GM18868 (cell line): ENCODE measurements at regions not wholly inside any gene's neighbourhood (a gene's known extent, or its start where the extent isn't known, plus 50 kb on each side); places are given as distances from the start of the nearest gene placed in this dataset.
"Not testable (repeated sequence)": the region's sequence is repeated elsewhere in the genome, so short reads cannot be mapped to it uniquely, and the experiment has no call there.

Source experiments
- ATAC-seq: cut with Tn5 transposase; IDR thresholded peaks from one replicate; pipeline ENCODE4 v1.9.1; 2021; ENCODE audit warnings: mild to moderate bottlenecking, moderate library complexity; ENCODE audit not compliant: unreplicated experiment

- ATAC-seq = no peak
These were observed 56.2 kb upstream of the ANXA1 start for GRCh38 chr9:73095425-73095824.

DNA sequence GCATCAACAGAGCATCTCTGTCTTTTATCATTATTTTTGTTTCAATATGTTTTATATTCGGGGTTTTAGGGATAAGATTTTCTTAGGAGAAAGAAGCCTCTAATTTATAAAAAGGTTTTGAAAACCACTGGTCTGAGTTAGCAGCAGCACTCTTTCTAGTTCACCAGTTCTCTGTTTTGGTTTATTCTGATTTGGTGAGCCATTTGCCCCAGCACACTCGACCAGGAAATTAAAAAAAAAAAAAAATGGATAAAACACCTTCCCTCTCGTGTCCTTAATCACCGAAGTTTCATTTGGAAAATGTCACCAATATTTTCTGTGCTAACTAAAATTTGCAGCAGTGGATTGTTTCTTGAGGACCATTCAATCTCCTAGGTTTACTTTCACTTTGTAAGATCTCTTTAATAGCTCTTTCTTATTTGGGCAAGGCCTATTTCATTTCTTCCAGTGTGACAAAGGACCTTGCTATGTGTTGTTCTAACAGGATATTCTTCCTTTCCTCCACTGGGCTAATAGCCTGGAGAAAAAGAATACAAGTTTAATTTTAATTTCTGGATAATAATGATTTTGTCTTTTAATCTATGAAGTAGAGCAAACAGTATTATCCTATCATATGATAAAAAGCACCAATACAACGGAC lies 57.8 kb upstream of the ANXA1 start:
- ATAC-seq = peak; percentile 40

DNA sequence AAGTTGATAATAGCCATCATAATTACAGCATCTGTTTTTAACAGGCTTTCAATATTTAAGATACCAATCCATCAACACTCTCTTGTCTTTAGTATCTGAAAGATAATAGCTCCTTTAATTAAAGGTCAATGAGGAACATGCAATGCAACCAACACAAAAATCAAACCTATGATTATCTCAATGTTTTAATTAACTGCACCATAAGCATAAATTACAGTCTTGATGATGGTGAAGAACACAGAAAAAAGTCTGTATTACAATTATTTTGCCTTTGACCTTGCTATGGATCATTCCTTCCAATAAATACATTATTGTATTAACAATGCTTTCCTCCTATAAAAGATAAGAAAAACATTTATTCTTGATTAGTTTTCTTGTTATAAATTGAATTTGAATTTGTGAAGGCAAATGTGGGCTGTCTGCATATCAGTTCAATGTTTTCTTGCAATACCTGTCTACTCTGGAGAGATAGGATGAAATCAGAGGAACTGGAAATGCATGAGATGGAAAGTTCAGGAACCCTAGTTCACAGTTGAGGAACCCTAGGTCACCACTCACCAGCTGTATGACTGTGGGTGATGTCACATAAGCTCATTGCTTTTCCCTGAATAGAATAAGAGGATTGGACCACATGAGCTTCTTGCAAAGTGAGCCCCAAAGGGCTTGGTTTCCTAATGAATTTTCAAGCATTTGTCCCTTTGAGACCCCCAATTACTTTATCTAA lies 58.5 kb upstream of the ANXA1 start:
- ATAC-seq = peak; percentile 23

GRCh38 chr9:73091909-73092308 lies 59.8 kb upstream of the ANXA1 start:
- no peak for ATAC-seq

DNA sequence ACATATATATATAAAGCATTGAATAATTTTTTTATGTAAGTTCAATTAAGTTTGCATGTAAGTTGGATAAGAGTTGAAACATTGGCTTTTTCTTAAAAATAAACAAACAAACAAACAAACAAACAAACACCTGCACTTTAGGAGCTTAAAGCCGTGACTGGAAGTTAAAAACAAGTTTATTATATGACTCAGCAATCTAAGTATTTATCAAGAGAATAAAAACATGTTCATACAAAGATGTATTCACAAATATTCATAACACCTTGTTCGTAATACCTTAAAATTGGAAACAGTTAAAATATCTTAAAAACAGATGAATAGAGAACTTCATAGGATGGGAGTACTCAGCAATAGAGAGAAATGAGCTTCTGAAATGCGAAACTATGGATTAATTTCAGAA lies 61.5 kb upstream of the ANXA1 start:
- no peak for ATAC-seq

DNA sequence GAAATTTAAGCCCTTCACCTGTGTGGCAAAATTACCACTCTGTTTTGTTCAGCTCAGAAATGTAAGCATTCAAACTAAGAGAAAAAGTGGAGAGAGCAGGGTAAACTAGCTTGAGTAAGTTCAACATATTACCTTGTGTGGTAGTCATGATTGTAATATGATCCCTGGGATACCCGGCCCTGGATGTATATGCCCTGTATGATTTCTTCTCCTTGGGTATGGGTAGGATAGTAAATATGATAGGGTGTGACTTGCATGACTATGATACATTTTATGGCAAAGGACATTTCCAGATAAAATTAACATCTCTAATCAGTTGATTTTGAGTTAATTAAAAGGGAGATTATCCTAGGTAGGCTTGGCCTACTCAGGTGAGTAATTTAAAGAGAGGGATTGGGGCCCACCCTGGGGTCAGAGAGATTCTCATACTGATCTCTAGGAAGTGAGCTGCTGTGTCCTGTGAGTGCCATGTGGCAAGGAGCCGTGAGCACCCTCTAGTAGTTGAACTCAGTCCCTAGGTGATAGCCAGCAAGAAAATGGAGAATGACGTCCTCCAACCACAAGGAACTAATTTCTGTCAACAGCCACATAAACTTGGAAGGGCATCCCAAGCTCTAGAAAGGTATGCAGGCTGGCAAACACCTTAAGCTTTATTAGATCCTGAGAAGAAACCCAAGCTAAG lies 62.2 kb upstream of the ANXA1 start:
- no peak for ATAC-seq

GRCh38 chr9:73087876-73088275 lies 63.8 kb upstream of the ANXA1 start:
- not testable (repeated sequence) for ATAC-seq

- no peak for ATAC-seq
These were observed 68.1 kb upstream of the ANXA1 start for GRCh38 chr9:73083519-73083918.

GRCh38 chr9:73081979-73082657 lies 69.5 kb upstream of the ANXA1 start:
- peak; percentile 72 for ATAC-seq

DNA sequence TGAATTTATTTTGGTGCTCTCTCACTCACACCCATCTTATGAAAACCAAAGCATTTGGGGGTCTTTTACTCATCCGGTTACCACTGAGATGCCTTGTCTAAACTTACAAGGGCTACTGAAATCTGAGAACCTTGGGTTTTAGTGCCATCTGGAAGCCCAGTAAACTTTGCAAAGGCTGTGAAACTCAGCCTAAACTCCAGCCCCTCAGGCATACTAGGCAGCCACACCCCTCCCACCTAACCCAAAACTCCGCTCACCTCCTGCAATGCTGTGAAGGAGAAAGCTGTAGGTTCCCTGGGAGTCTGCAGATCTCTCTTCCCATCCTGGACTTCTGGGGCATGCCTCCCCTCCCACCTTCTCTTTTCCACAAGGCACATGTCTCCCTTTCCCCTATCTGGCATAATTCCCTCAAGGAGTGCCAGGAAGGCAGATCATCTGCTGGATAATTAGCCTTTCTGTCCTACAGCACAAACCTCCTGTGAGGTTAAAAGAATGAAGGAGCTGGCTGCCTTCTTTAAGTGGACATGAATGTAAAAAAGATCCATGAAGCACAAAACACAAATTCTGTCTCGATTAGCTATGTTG lies 71.5 kb upstream of the ANXA1 start:
- no peak for ATAC-seq

DNA sequence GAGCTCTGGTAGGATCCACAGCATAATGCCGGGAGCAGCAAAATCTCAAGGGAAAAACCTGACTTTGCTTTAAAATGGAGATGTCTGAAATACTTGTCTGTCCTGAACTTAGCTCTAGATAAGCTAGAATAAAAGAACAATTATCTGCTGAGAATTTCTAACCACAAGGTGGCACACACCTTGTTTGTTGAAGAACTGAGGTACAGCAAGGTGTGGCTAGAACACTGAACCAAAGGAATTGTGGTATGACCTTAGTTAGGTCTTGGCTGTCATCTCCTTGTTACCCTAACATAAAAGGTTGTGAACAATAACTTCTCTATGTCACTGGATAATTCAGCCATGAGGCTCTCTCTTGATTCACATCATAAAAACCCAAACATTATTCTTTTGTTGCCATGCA lies 72.3 kb upstream of the ANXA1 start:
- ATAC-seq = no peak

GRCh38 chr9:73077625-73078030 lies 74.0 kb upstream of the ANXA1 start:
- ATAC-seq = no peak

- ATAC-seq = no peak
These were observed 74.7 kb upstream of the ANXA1 start for GRCh38 chr9:73076970-73077369.

GRCh38 chr9:73074176-73074708 lies 77.4 kb upstream of the ANXA1 start:
- ATAC-seq = no peak

DNA sequence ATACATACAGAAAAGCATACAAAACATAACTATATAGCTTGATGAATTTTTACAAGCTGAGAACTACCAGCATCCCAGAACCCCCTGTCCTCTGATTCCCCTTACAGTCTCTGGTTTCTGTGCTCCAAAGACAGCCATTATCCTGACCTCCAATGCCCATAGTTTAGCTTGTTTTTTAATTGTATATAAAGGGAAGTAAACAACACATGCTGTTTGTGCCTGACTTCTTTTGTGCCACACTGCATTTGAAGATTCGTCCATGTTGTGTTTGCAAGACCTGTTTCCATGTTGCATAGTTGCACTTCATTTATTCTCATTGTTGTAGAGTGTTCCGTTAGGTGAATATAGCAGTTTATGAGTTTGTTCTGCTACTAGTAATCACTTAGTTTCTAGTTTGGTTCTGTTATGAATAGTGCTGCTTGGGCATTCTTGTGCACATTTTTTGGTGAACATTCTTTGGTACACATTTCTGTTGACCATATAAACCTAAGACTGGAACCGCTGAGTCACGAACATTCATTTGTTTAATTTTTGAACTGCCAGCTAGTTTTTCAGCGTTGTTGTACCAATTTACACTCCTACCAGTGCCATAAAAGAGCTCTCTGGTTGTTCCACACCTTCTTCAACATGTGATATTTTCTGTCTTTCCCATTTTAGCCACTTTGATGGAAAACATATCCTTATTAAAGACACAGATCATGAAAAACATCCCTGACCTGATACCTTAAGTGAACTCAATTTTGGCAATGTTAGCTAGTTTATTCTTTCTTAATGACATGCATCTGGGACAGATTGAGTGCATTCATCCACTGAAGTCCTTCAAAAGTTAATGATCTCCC lies 78.1 kb upstream of the ANXA1 start:
- no peak for ATAC-seq

GRCh38 chr9:73067074-73067473 lies 84.6 kb upstream of the ANXA1 start:
- no peak for ATAC-seq

DNA sequence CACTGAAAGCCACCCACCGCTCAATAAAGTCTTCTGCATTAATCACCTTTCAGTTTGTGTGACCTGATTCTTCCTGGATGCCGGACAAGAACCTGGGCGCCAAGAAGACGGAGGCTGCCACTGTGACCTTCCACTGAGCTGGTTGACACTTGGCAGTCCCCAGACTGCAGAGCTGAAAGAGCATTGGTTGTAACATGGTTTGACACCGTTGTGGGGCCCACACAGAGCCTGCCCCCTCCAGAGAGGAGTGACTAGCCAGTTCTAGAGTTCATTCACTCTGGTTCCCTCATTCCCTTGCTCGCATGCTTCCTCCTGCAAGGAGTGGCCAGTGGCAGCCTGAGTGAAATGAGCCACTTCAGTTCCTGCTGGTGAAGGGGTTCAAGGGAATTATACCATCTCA lies 86.2 kb upstream of the ANXA1 start:
- ATAC-seq = no peak

DNA sequence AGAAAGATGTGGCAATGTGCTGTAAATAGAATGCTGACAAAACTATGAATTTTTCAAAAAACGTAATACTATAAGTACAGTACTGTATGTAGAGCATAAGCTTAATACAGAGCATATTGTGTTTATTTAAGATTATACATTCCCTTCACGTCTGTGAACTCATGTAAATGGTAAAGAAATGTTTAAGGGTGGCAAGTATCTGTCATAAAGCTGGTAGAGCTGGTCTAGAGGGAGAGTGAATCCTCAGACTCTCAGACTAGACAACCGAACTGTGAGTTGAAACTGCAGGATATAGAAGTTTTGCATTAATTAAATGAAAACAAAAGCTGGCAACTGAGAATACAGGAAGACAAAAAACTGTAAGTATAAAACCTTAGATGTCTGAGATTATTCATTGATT lies 87.3 kb upstream of the ANXA1 start:
- ATAC-seq = no peak

GRCh38 chr9:73061146-73061545 lies 90.5 kb upstream of the ANXA1 start:
- no peak for ATAC-seq

DNA sequence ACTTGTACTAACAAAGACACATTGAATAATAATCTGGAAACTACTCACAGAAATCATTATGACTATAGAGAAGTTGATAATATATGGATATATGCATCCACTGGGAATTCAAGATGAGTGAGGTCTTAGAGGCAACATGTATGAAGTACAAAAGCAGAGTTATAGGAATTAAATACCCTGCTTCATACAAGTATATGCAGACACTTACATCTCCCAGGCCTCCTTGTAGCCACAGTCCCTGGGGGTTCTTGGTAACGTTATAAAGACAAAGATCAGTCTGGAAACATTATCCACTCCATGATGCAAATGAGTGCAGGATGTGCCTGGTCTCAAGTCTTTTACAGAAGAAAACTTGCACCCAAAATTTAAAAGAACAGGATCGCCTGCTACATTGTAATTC lies 92.4 kb upstream of the ANXA1 start:
- ATAC-seq = no peak
